HCT116 (cell line): ENCODE measurements at regions not wholly inside any gene's neighbourhood (a gene's known extent, or its start where the extent isn't known, plus 50 kb on each side); places are given as distances from the start of the nearest gene placed in this dataset.

Experiments used
- CEBPB ChIP-seq: IDR thresholded peaks from 2 replicates; pipeline ENCODE4 v1.6.1; 2012; ENCODE audit warnings: low read depth
- CTCF ChIP-seq, 3 experiments: fragments of 200-600 bp in 1 of 3; sonication (generic) in 1 of 3; IDR thresholded peaks in 2 of 3; conservative IDR thresholded peaks in 1 of 3; 2 replicates each; pipeline ENCODE4 v1.5.1; 2012 to 2017; ENCODE audit warnings: low read depth in 2 of 3, low read length in 2 of 3, antibody characterized with exemption in 1 of 3, borderline replicate concordance in 1 of 3, control low read depth in 1 of 3, mild to moderate bottlenecking in 1 of 3, mixed read lengths in 1 of 3, mixed run types in 1 of 3, moderate library complexity in 1 of 3; ENCODE audit not compliant: insufficient read depth in 1 of 3
- EGR1 ChIP-seq: IDR thresholded peaks from 2 replicates; pipeline ENCODE4 v1.6.1; 2012; ENCODE audit warnings: low read depth
- JUND ChIP-seq: IDR thresholded peaks from 2 replicates; pipeline ENCODE4 v1.6.1; 2012
- POLR2AphosphoS5 ChIP-seq: IDR thresholded peaks from 2 replicates; pipeline ENCODE4 v1.6.1; 2011; ENCODE audit warnings: mild to moderate bottlenecking, low read depth, low read length, moderate library complexity
- RAD21 ChIP-seq: IDR thresholded peaks from 2 replicates; pipeline ENCODE4 v1.6.1; 2012; ENCODE audit warnings: low read depth, mild to moderate bottlenecking
- SIN3A ChIP-seq: IDR thresholded peaks from 2 replicates; pipeline ENCODE4 v1.6.1; 2012; ENCODE audit warnings: low read depth
- SRF ChIP-seq: IDR thresholded peaks from 2 replicates; pipeline ENCODE4 v1.6.1; 2012; ENCODE audit warnings: low read depth
- ZFX ChIP-seq: fragments of 450-650 bp; IDR thresholded peaks from 2 replicates; pipeline ENCODE4 v1.6.1; 2017

GRCh38 chr10:21437770-21438382 is 87.6 kb downstream of the SKIDA1 start:
- no peak for TF ChIP-seq CTCF (IDR thresholded peaks at IDR 0.05 in 2 of 3, conservative IDR thresholded peaks at IDR 0.05 in 1 of 3; ENCODE audit: borderline replicate concordance in 1 of 3, insufficient read depth in 1 of 3, low read depth in 2 of 3, low read length in 2 of 3)
- TF ChIP-seq RAD21 = no peak
- no peak for TF ChIP-seq SIN3A
- no peak for TF ChIP-seq JUND
- TF ChIP-seq ZFX = no peak
- no peak for TF ChIP-seq EGR1
- no peak for TF ChIP-seq POLR2AphosphoS5
- TF ChIP-seq CEBPB = no peak
- no peak for TF ChIP-seq SRF
